ENCODE measurements at regions not wholly inside any gene's neighbourhood (a gene's known extent, or its start where the extent isn't known, plus 50 kb on each side); places are given as distances from the start of the nearest gene placed in this dataset.

- Histone ChIP-seq H3K4me3 (ENCODE audit: low read depth, low read length) (no peak overlapping the region), H3K27ac (ENCODE audit: low read depth, low read length) (no peak overlapping the region), H3K27me3 (ENCODE audit: control insufficient read depth, insufficient read depth, low read length) (no peaks in the 10 kb centered on the region), H3K9me3 (ENCODE audit: control insufficient read depth, insufficient read depth, low read length) (no peaks in the 10 kb centered on the region)
- no peak for TF ChIP-seq CTCF (IDR thresholded peaks at IDR 0.05; ENCODE audit: low read depth, low read length)
- ChIA-PET POLR2A (no interaction called here), CTCF (no interaction called here)
- no peak for DNase-seq (ENCODE audit: low read depth, low spot score)
These were observed 67.4 kb upstream of the INPP4B start for GRCh38 chr4:142913461-142914030.

GRCh38 chr4:142917678-142918077, 71.6 kb upstream of the INPP4B start:
- no peak overlapping the region for H3K27ac ChIP-seq (ENCODE audit: low read depth, low read length)
- H3K27me3 ChIP-seq (ENCODE audit: control insufficient read depth, insufficient read depth, low read length) = no peaks in the 10 kb centered on the region
- no peak overlapping the region for H3K4me3 ChIP-seq (ENCODE audit: low read depth, low read length)
- H3K9me3 ChIP-seq (ENCODE audit: control insufficient read depth, insufficient read depth, low read length) = no peaks in the 10 kb centered on the region
- POLR2A ChIA-PET = no interaction called here
- TF ChIP-seq CTCF (IDR thresholded peaks at IDR 0.05; ENCODE audit: low read depth, low read length) = no peak
- DNase-seq (ENCODE audit: low read depth, low spot score) = no peak
- CTCF ChIA-PET = no interaction called here

- POLR2A ChIA-PET = no interaction called here
- Histone ChIP-seq H3K9me3 (ENCODE audit: control insufficient read depth, insufficient read depth, low read length) (no peaks in the 10 kb centered on the region), H3K27ac (ENCODE audit: low read depth, low read length) (no peak overlapping the region), H3K4me3 (ENCODE audit: low read depth, low read length) (no peak overlapping the region), H3K27me3 (ENCODE audit: control insufficient read depth, insufficient read depth, low read length) (no peaks in the 10 kb centered on the region)
- no peak for TF ChIP-seq CTCF (IDR thresholded peaks at IDR 0.05; ENCODE audit: low read depth, low read length)
- DNase-seq (ENCODE audit: low read depth, low spot score) = no peak
- CTCF ChIA-PET = no interaction called here
These were observed 76.6 kb upstream of the INPP4B start for GRCh38 chr4:142922720-142923119.

- H3K27ac ChIP-seq (ENCODE audit: low read depth, low read length) = no peak overlapping the region
- CTCF ChIA-PET = interaction anchor here (0.6 kb wide), 1 partner anchor 187 kb away, joined by 3 read pairs; no protein-coding TSS in a partner anchor
- DNase-seq (ENCODE audit: low read depth, low spot score) = no peak
- no peak for TF ChIP-seq CTCF (IDR thresholded peaks at IDR 0.05; ENCODE audit: low read depth, low read length)
- POLR2A ChIA-PET = no interaction called here
- no peaks in the 10 kb centered on the region for H3K9me3 ChIP-seq (ENCODE audit: control insufficient read depth, insufficient read depth, low read length)
- no peak overlapping the region for H3K4me3 ChIP-seq (ENCODE audit: low read depth, low read length)
- H3K27me3 ChIP-seq (ENCODE audit: control insufficient read depth, insufficient read depth, low read length) = no peaks in the 10 kb centered on the region
These were observed 77.5 kb upstream of the INPP4B start for GRCh38 chr4:142923619-142924018.

- H3K27me3 ChIP-seq (ENCODE audit: control insufficient read depth, insufficient read depth, low read length) = no peaks in the 10 kb centered on the region
- ChIA-PET POLR2A (no interaction called here), CTCF (no interaction called here)
- no peak overlapping the region for H3K27ac ChIP-seq (ENCODE audit: low read depth, low read length)
- H3K4me3 ChIP-seq (ENCODE audit: low read depth, low read length) = no peak overlapping the region
- no peak for DNase-seq (ENCODE audit: low read depth, low spot score)
- H3K9me3 ChIP-seq (ENCODE audit: control insufficient read depth, insufficient read depth, low read length) = no peaks in the 10 kb centered on the region
- no peak for TF ChIP-seq CTCF (IDR thresholded peaks at IDR 0.05; ENCODE audit: low read depth, low read length)
These were observed 79.1 kb upstream of the INPP4B start for GRCh38 chr4:142925161-142925560.
